ENCODE measurements at regions not wholly inside any gene's neighbourhood (a gene's known extent, or its start where the extent isn't known, plus 50 kb on each side); places are given as distances from the start of the nearest gene placed in this dataset.
"Not testable (repeated sequence)": the region's sequence is repeated elsewhere in the genome, so short reads cannot be mapped to it uniquely, and the experiment has no call there.

GRCh38 chr6:150764334-150765066 is 101.0 kb upstream of the MTHFD1L start:
- in situ Hi-C loops (cut with HindIII; ENCODE audit: low sequenced_read_pairs), result loop anchor here (5.0 kb wide), 1 partner anchor 57 kb away; no protein-coding TSS in a partner anchor

- in situ Hi-C loops (cut with HindIII; ENCODE audit: low sequenced_read_pairs), result loop anchor here (5.0 kb wide), 1 partner anchor 58 kb away; no protein-coding TSS in a partner anchor
Observed at GRCh38 chr6:150765067-150765764, 100.3 kb upstream of the MTHFD1L start.

GRCh38 chr6:150766201-150766997 is 99.1 kb upstream of the MTHFD1L start:
- in situ Hi-C loops (cut with HindIII; ENCODE audit: low sequenced_read_pairs), result loop anchor here (5.0 kb wide), 1 partner anchor 59 kb away; no protein-coding TSS in a partner anchor

GRCh38 chr6:150767161-150767560 is 98.3 kb upstream of the MTHFD1L start:
- in situ Hi-C loops (cut with HindIII; ENCODE audit: low sequenced_read_pairs), result loop anchor here (5.0 kb wide), 1 partner anchor 60 kb away; no protein-coding TSS in a partner anchor

- in situ Hi-C loops (cut with HindIII; ENCODE audit: low sequenced_read_pairs), result loop anchor here (5.0 kb wide), 1 partner anchor 60 kb away; no protein-coding TSS in a partner anchor
Observed at GRCh38 chr6:150767571-150768018, 97.9 kb upstream of the MTHFD1L start.

GRCh38 chr6:150770637-150771036 is 94.9 kb upstream of the MTHFD1L start:
- in situ Hi-C loops (cut with HindIII; ENCODE audit: low sequenced_read_pairs), result no loop called here

- in situ Hi-C loops (cut with HindIII; ENCODE audit: low sequenced_read_pairs), result no loop called here
Observed at GRCh38 chr6:150773969-150774368, 91.5 kb upstream of the MTHFD1L start.

- in situ Hi-C loops (cut with HindIII; ENCODE audit: low sequenced_read_pairs), result no loop called here
Observed at GRCh38 chr6:150775415-150776203, 89.9 kb upstream of the MTHFD1L start.

- in situ Hi-C loops (cut with HindIII; ENCODE audit: low sequenced_read_pairs), result no loop called here
Observed at GRCh38 chr6:150777736-150778135, 87.8 kb upstream of the MTHFD1L start.

- in situ Hi-C loops (cut with HindIII; ENCODE audit: low sequenced_read_pairs), result no loop called here
Observed at GRCh38 chr6:150783813-150784212, 81.7 kb upstream of the MTHFD1L start.

- in situ Hi-C loops (cut with HindIII; ENCODE audit: low sequenced_read_pairs), result no loop called here
Observed at GRCh38 chr6:150787429-150787828, 78.1 kb upstream of the MTHFD1L start.

- in situ Hi-C loops (cut with HindIII; ENCODE audit: low sequenced_read_pairs), result no loop called here
Observed at GRCh38 chr6:150788089-150788488, 77.4 kb upstream of the MTHFD1L start.

GRCh38 chr6:150789906-150790305 is 75.6 kb upstream of the MTHFD1L start:
- in situ Hi-C loops (cut with HindIII; ENCODE audit: low sequenced_read_pairs), result not testable (repeated sequence)

GRCh38 chr6:150791717-150792116 is 73.8 kb upstream of the MTHFD1L start:
- in situ Hi-C loops (cut with HindIII; ENCODE audit: low sequenced_read_pairs), result no loop called here

GRCh38 chr6:150797949-150798348 is 67.6 kb upstream of the MTHFD1L start:
- in situ Hi-C loops (cut with HindIII; ENCODE audit: low sequenced_read_pairs), result no loop called here

- in situ Hi-C loops (cut with HindIII; ENCODE audit: low sequenced_read_pairs), result no loop called here
Observed at GRCh38 chr6:150799276-150799805, 66.2 kb upstream of the MTHFD1L start.

GRCh38 chr6:150800674-150801314 is 64.7 kb upstream of the MTHFD1L start:
- in situ Hi-C loops (cut with HindIII; ENCODE audit: low sequenced_read_pairs), result no loop called here

- in situ Hi-C loops (cut with HindIII; ENCODE audit: low sequenced_read_pairs), result no loop called here
Observed at GRCh38 chr6:150806790-150807189, 58.7 kb upstream of the MTHFD1L start.

GRCh38 chr6:150813319-150813992 is 52.0 kb upstream of the MTHFD1L start:
- in situ Hi-C loops (cut with HindIII; ENCODE audit: low sequenced_read_pairs), result no loop called here
